ENCODE measurements at regions not wholly inside any gene's neighbourhood (a gene's known extent, or its start where the extent isn't known, plus 50 kb on each side); places are given as distances from the start of the nearest gene placed in this dataset.
"Not testable (repeated sequence)": the region's sequence is repeated elsewhere in the genome, so short reads cannot be mapped to it uniquely, and the experiment has no call there.

GRCh38 chr2:174697255-174697654 lies 67.0 kb downstream of the CHRNA1 start:
- DNase-seq = peak; percentile 68

- no peak for DNase-seq
These were observed 69.4 kb downstream of the CHRNA1 start for GRCh38 chr2:174694920-174695319.

- DNase-seq = no peak
These were observed 69.9 kb downstream of the CHRNA1 start for GRCh38 chr2:174694196-174694878.

- no peak for DNase-seq
These were observed 70.9 kb downstream of the CHRNA1 start for GRCh38 chr2:174693344-174693743.

GRCh38 chr2:174692256-174692919 lies 71.9 kb downstream of the CHRNA1 start:
- no peak for DNase-seq

GRCh38 chr2:174691201-174691779 lies 73.0 kb downstream of the CHRNA1 start:
- no peak for DNase-seq

GRCh38 chr2:174690026-174690425 lies 74.2 kb downstream of the CHRNA1 start:
- DNase-seq = no peak

GRCh38 chr2:174688079-174688478 lies 76.2 kb downstream of the CHRNA1 start:
- peak; percentile 63 for DNase-seq

- DNase-seq = no peak
These were observed 77.8 kb downstream of the CHRNA1 start for GRCh38 chr2:174686430-174686829.

GRCh38 chr2:174683392-174683759 lies 80.9 kb downstream of the CHRNA1 start:
- peak; percentile 36 for DNase-seq

GRCh38 chr2:174682578-174683391 lies 81.5 kb downstream of the CHRNA1 start:
- DNase-seq = peak; percentile 40

- peak; percentile 19 for DNase-seq
These were observed 82.2 kb downstream of the CHRNA1 start for GRCh38 chr2:174682007-174682577.

GRCh38 chr2:174681099-174682006 lies 82.9 kb downstream of the CHRNA1 start:
- no peak for DNase-seq

- no peak for DNase-seq
These were observed 82.6 kb upstream of the WIPF1 start for GRCh38 chr2:174680221-174680620.

GRCh38 chr2:174678395-174678794 lies 80.8 kb upstream of the WIPF1 start:
- no peak for DNase-seq

GRCh38 chr2:174675615-174676014 lies 78.0 kb upstream of the WIPF1 start:
- peak; percentile 32 for DNase-seq

GRCh38 chr2:174673876-174674275 lies 76.3 kb upstream of the WIPF1 start:
- DNase-seq = no peak

- no peak for DNase-seq
These were observed 75.8 kb upstream of the WIPF1 start for GRCh38 chr2:174673440-174673839.

- not testable (repeated sequence) for DNase-seq
These were observed 73.9 kb upstream of the WIPF1 start for GRCh38 chr2:174671532-174671931.

- DNase-seq = no peak
These were observed 72.8 kb upstream of the WIPF1 start for GRCh38 chr2:174670446-174670845.

- no peak for DNase-seq
These were observed 71.7 kb upstream of the WIPF1 start for GRCh38 chr2:174669336-174669735.

- no peak for DNase-seq
These were observed 70.5 kb upstream of the WIPF1 start for GRCh38 chr2:174668075-174668474.
